Hepatocyte (in vitro differentiated cells): ENCODE measurements at regions not wholly inside any gene's neighbourhood (a gene's known extent, or its start where the extent isn't known, plus 50 kb on each side); places are given as distances from the start of the nearest gene placed in this dataset.

Experiments used
- EZH2 ChIP-seq: fragments of 200-600 bp; sonication (generic); IDR thresholded peaks from 2 replicates; pipeline ENCODE4 v1.6.1; 2016; ENCODE audit warnings: antibody characterized with exemption, mild to moderate bottlenecking, borderline replicate concordance
- TF ChIP-seq, protein P1 (sequence below): fragments of 200-600 bp; sonication (generic); IDR thresholded peaks from 2 replicates; pipeline ENCODE4 v1.5.1; 2016; ENCODE audit warnings: antibody characterized with exemption, mild to moderate bottlenecking; ENCODE audit not compliant: poor library complexity

- TF ChIP-seq, protein P1, sequence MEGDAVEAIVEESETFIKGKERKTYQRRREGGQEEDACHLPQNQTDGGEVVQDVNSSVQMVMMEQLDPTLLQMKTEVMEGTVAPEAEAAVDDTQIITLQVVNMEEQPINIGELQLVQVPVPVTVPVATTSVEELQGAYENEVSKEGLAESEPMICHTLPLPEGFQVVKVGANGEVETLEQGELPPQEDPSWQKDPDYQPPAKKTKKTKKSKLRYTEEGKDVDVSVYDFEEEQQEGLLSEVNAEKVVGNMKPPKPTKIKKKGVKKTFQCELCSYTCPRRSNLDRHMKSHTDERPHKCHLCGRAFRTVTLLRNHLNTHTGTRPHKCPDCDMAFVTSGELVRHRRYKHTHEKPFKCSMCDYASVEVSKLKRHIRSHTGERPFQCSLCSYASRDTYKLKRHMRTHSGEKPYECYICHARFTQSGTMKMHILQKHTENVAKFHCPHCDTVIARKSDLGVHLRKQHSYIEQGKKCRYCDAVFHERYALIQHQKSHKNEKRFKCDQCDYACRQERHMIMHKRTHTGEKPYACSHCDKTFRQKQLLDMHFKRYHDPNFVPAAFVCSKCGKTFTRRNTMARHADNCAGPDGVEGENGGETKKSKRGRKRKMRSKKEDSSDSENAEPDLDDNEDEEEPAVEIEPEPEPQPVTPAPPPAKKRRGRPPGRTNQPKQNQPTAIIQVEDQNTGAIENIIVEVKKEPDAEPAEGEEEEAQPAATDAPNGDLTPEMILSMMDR: no peak
- no peak for TF ChIP-seq EZH2
Measured at GRCh38 chr5:25339541-25339940, 694.8 kb upstream of the CDH10 start.
